HCT116 (cell line): ENCODE measurements at regions not wholly inside any gene's neighbourhood (a gene's known extent, or its start where the extent isn't known, plus 50 kb on each side); places are given as distances from the start of the nearest gene placed in this dataset.

ENCODE experiments used
- ATAC-seq: fragments of 200-7000 bp; cut with Tn5 transposase; 2 replicates; pipeline ENCODE4 v1.9.1; 2020; ENCODE audit warnings: mild to moderate bottlenecking, moderate library complexity
- BruUV-seq: library from RNA; stranded (reverse); fragments of 400-500 nt; replicated peaks from 2 replicates; lab custom pipeline; 2021; lab: Mats Ljungman, UMichigan
- CTCF ChIA-PET: fragments of 300-600 bp; sonication (Branson Sonifier 250); formaldehyde crosslinking; loops from one replicate; lab custom pipeline; 2021; ENCODE audit warnings: antibody characterized with exemption; lab: Charles Lee
- POLR2A ChIA-PET: fragments of 300-600, 350-600 bp; sonication (Branson Sonifier 250); formaldehyde crosslinking; loops from one replicate; lab custom pipeline; 2021; ENCODE audit warnings: antibody characterized with exemption; lab: Charles Lee
- RAD21 ChIA-PET, 2 experiments: fragments of 300-600 bp; sonication (Branson Sonifier 250); formaldehyde crosslinking; loops; one replicate each; lab custom pipeline; 2023; ENCODE audit warnings: low total read pairs in 2 of 2; ENCODE audit not compliant: uncharacterized antibody in 2 of 2, unreplicated experiment in 2 of 2, low non-redundant PET in 1 of 2; lab: Charles Lee
- DNase-seq: peaks from one replicate; pipeline ENCODE4 v3.0.0-alpha.2; 2010; ENCODE audit warnings: low read depth, low spot score
- H2AFZ ChIP-seq: fragments of 200-600 bp; shearing (Covaris generic), sonication (generic); 2 replicates; pipeline ENCODE4 v1.6.1; 2017; ENCODE audit warnings: low read depth, mixed run types, mixed read lengths, antibody characterized with exemption, low read length; ENCODE audit not compliant: poor library complexity, severe bottlenecking
- H3K27ac ChIP-seq: 2 replicates; pipeline ENCODE4 v1.5.1; 2012; ENCODE audit warnings: low read depth, low read length
- H3K27me3 ChIP-seq: fragments of 200-600 bp; sonication (generic); 2 replicates; pipeline ENCODE4 v1.6.1; 2016; ENCODE audit warnings: mixed run types, low read length, mixed read lengths; ENCODE audit not compliant: insufficient read depth
- H3K36me3 ChIP-seq, 2 experiments: fragments of 200-500 bp in 1 of 2; fragments of 200-600 bp in 1 of 2; sonication (Bioruptor generic) in 1 of 2; sonication (generic) in 1 of 2; 2 replicates each; pipeline versions ENCODE4 v1.5.1 to v1.6.1; 2014 to 2016; ENCODE audit warnings: low read length in 2 of 2, inconsistent platforms in 1 of 2, mixed read lengths in 1 of 2, mixed run types in 1 of 2; ENCODE audit not compliant: insufficient read depth in 2 of 2, control insufficient read depth in 1 of 2
- H3K4me1 ChIP-seq, 2 experiments: fragments of 200-600 bp in 1 of 2; sonication (generic) in 1 of 2; 2 replicates each; pipeline versions ENCODE4 v1.5.1 to v1.6.1; 2012 to 2017; ENCODE audit warnings: low read length in 2 of 2, inconsistent platforms in 1 of 2, mild to moderate bottlenecking in 1 of 2, mixed read lengths in 1 of 2, mixed run types in 1 of 2, moderate library complexity in 1 of 2; ENCODE audit not compliant: insufficient read depth in 2 of 2, control insufficient read depth in 1 of 2
- H3K4me2 ChIP-seq: fragments of 200-600 bp; sonication (generic); 2 replicates; pipeline ENCODE4 v1.6.1; 2017; ENCODE audit warnings: mixed run types, low read length, mixed read lengths
- H3K4me3 ChIP-seq, 2 experiments: fragments of 200-600 bp in 1 of 2; sonication (generic) in 1 of 2; replicated peaks in 1 of 2; 2 replicates each; pipeline ENCODE4 v1.5.1; 2011 to 2016; ENCODE audit warnings: low read length in 2 of 2, control low read depth in 1 of 2, low read depth in 1 of 2, mild to moderate bottlenecking in 1 of 2, mixed read lengths in 1 of 2, mixed run types in 1 of 2
- H3K79me2 ChIP-seq: fragments of 200-600 bp; sonication (generic); 2 replicates; pipeline ENCODE4 v1.6.1; 2017; ENCODE audit warnings: mild to moderate bottlenecking, mixed run types, low read length, moderate library complexity, mixed read lengths; ENCODE audit not compliant: insufficient read depth
- H3K9ac ChIP-seq: fragments of 200-600 bp; sonication (generic); 2 replicates; pipeline ENCODE4 v1.6.1; 2016; ENCODE audit warnings: low read length, mixed read lengths
- H3K9me2 ChIP-seq: fragments of 200-600 bp; sonication (generic), shearing (Covaris generic); 2 replicates; pipeline ENCODE4 v1.6.1; 2017; ENCODE audit warnings: mixed run types, mild to moderate bottlenecking, moderate library complexity; ENCODE audit not compliant: insufficient read depth
- H3K9me3 ChIP-seq, 2 experiments: fragments of 200-500 bp in 1 of 2; fragments of 200-600 bp in 1 of 2; sonication (Bioruptor generic) in 1 of 2; sonication (generic) in 1 of 2; 2 replicates each; pipeline ENCODE4 v1.6.1; 2014 to 2017; ENCODE audit warnings: low read length in 2 of 2, mixed read lengths in 2 of 2, inconsistent platforms in 1 of 2, low read depth in 1 of 2, mild to moderate bottlenecking in 1 of 2, mixed run types in 1 of 2, moderate library complexity in 1 of 2; ENCODE audit not compliant: control insufficient read depth in 1 of 2, insufficient read depth in 1 of 2
- H4K20me1 ChIP-seq: fragments of 200-600 bp; sonication (generic), shearing (Covaris generic); 2 replicates; pipeline ENCODE4 v1.6.1; 2017; ENCODE audit warnings: mixed run types, mild to moderate bottlenecking, moderate library complexity; ENCODE audit not compliant: insufficient read depth
- CTCF ChIP-seq, 3 experiments: fragments of 200-600 bp in 1 of 3; sonication (generic) in 1 of 3; IDR thresholded peaks in 2 of 3; conservative IDR thresholded peaks in 1 of 3; 2 replicates each; pipeline ENCODE4 v1.5.1; 2012 to 2017; ENCODE audit warnings: low read depth in 2 of 3, low read length in 2 of 3, antibody characterized with exemption in 1 of 3, borderline replicate concordance in 1 of 3, control low read depth in 1 of 3, mild to moderate bottlenecking in 1 of 3, mixed read lengths in 1 of 3, mixed run types in 1 of 3, moderate library complexity in 1 of 3; ENCODE audit not compliant: insufficient read depth in 1 of 3
- MAX ChIP-seq: IDR thresholded peaks from 2 replicates; pipeline ENCODE4 v1.6.1; 2012
- POLR2A ChIP-seq: IDR thresholded peaks from 2 replicates; pipeline ENCODE4 v1.7.0; 2011; ENCODE audit warnings: borderline replicate concordance; ENCODE audit not compliant: insufficient read depth, insufficient read length; ENCODE audit errors: extremely low read depth
- ZBTB33 ChIP-seq: IDR thresholded peaks from 2 replicates; pipeline ENCODE4 v1.6.1; 2011; ENCODE audit warnings: mild to moderate bottlenecking, low read length, moderate library complexity; ENCODE audit not compliant: insufficient replicate concordance; ENCODE audit errors: extremely low read depth
- intact Hi-C: fragments of 100-400 bp; cut with micrococcal nuclease; formaldehyde crosslinking; loops from 2 replicates; pipeline ENCODE4 v1.10.0; 2022

- H3K27ac ChIP-seq, result no peak overlapping the region
- H3K4me1 ChIP-seq, result no peaks in the 10 kb centered on the region
- H3K9ac ChIP-seq, result no peak overlapping the region
- no peak overlapping the region for H2AFZ ChIP-seq
- H4K20me1 ChIP-seq, result no peaks in the 10 kb centered on the region
- RAD21 ChIA-PET, result no interaction called here
- POLR2A ChIA-PET, result no interaction called here
- H3K36me3 ChIP-seq, result no peaks in the 10 kb centered on the region
- no peaks in the 10 kb centered on the region for H3K9me3 ChIP-seq
- intact Hi-C loops, result no loop called here
- H3K79me2 ChIP-seq, result no peaks in the 10 kb centered on the region
- no peaks in the 10 kb centered on the region for H3K9me2 ChIP-seq
- peak; percentile 40; the same call in 1 of the 2 replicates for ATAC-seq
- no peak overlapping the region for H3K4me2 ChIP-seq
- H3K4me3 ChIP-seq, result no peak overlapping the region
- no TSS peak for BruUV-seq
- DNase-seq, result no peak
- H3K27me3 ChIP-seq, result no peaks in the 10 kb centered on the region
- no peak for TF ChIP-seq MAX
- TF ChIP-seq CTCF (IDR thresholded peaks at IDR 0.05 in 2 of 3, conservative IDR thresholded peaks at IDR 0.05 in 1 of 3; ENCODE audit: borderline replicate concordance in 1 of 3, insufficient read depth in 1 of 3, low read depth in 2 of 3, low read length in 2 of 3), result peak in 2 of 3 experiments; percentile 26 to 32; a peak in 4 of 6 replicates
- no peak for TF ChIP-seq POLR2A
- no peak for TF ChIP-seq ZBTB33
- CTCF ChIA-PET, result interaction anchor here (1.1 kb wide), 2 partner anchors 13 to 203 kb away, joined by 3 read pairs; no protein-coding TSS in a partner anchor
These were observed 941.2 kb downstream of the SUCLG1 start for GRCh38 chr2:83517727-83518368.
